Stomach (tissue), 4 donors: ENCODE measurements at regions not wholly inside any gene's neighbourhood (a gene's known extent, or its start where the extent isn't known, plus 50 kb on each side); places are given as distances from the start of the nearest gene placed in this dataset.
A peak's percentile ranks its signal among the peaks of the same experiment; 100 is the strongest.

Experiments
- EP300 ChIP-seq: sonication (generic); formaldehyde crosslinking; IDR thresholded peaks from one replicate; pipeline ENCODE4 v1.6.1; 2017; ENCODE audit warnings: antibody characterized with exemption
- POLR2A ChIP-seq, 4 donors: fragments of 450-650 bp; IDR thresholded peaks; one replicate each; pipeline ENCODE4 v1.6.1; 2016; ENCODE audit warnings: antibody characterized with exemption in 4 of 4, control low read depth in 2 of 4, mild to moderate bottlenecking in 1 of 4, moderate library complexity in 1 of 4
- POLR2AphosphoS5 ChIP-seq, 3 donors: sonication (generic); formaldehyde crosslinking; IDR thresholded peaks; one replicate each; pipeline ENCODE4 v1.6.1; 2016; ENCODE audit warnings: antibody characterized with exemption in 3 of 3
- TF ChIP-seq, protein P1 (sequence below), 7 experiments: fragments of 450-650 bp in 4 of 7; fragments of 200-600 bp in 3 of 7; sonication (generic) in 3 of 7; IDR thresholded peaks; one replicate each; pipeline ENCODE4 v1.5.1; 2016 to 2019; ENCODE audit warnings: antibody characterized with exemption in 7 of 7, control low read depth in 2 of 7, mild to moderate bottlenecking in 1 of 7

DNA sequence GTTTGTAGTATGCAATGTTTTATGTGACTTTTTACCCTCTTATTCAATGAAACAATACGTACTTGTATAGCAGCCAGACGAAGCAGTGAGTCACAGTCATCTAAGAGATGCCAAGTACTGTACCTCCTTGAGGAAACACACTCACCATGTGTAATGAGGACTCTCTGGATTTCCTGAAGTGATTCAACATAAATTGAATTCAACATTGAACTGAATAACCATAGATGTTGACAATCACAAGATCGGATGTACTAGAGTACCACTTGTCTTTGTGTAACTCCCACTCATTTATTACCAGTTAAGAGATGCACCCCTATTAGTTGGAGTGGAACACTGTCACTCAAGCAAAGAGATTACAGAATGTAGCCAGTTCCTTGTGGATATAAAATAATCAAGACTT is 175.2 kb upstream of the HMGA2 start:
- TF ChIP-seq POLR2A (IDR thresholded peaks at IDR 0.05): no peak
- TF ChIP-seq, protein P1, sequence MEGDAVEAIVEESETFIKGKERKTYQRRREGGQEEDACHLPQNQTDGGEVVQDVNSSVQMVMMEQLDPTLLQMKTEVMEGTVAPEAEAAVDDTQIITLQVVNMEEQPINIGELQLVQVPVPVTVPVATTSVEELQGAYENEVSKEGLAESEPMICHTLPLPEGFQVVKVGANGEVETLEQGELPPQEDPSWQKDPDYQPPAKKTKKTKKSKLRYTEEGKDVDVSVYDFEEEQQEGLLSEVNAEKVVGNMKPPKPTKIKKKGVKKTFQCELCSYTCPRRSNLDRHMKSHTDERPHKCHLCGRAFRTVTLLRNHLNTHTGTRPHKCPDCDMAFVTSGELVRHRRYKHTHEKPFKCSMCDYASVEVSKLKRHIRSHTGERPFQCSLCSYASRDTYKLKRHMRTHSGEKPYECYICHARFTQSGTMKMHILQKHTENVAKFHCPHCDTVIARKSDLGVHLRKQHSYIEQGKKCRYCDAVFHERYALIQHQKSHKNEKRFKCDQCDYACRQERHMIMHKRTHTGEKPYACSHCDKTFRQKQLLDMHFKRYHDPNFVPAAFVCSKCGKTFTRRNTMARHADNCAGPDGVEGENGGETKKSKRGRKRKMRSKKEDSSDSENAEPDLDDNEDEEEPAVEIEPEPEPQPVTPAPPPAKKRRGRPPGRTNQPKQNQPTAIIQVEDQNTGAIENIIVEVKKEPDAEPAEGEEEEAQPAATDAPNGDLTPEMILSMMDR (IDR thresholded peaks at IDR 0.05): no peak
- TF ChIP-seq POLR2AphosphoS5 (IDR thresholded peaks at IDR 0.05): peak in 2 of 3 donors; percentile 22 to 80
- TF ChIP-seq EP300: no peak
